Ecto neural progenitor cell (in vitro differentiated cells): ENCODE measurements at regions not wholly inside any gene's neighbourhood (a gene's known extent, or its start where the extent isn't known, plus 50 kb on each side); places are given as distances from the start of the nearest gene placed in this dataset.
"Not testable (repeated sequence)": the region's sequence is repeated elsewhere in the genome, so short reads cannot be mapped to it uniquely, and the experiment has no call there.

ENCODE experiments used
- DNase-seq: peaks from one replicate; pipeline ENCODE4 v3.0.0-alpha.2; 2018; ENCODE audit warnings: low spot score

- no peak for DNase-seq
Measured at GRCh38 chr18:67864677-67865340, 348.3 kb upstream of the DSEL start.

- no peak for DNase-seq
Measured at GRCh38 chr18:67862069-67862468, 345.5 kb upstream of the DSEL start.

GRCh38 chr18:67854340-67854739 lies 337.8 kb upstream of the DSEL start:
- DNase-seq: no peak

DNA sequence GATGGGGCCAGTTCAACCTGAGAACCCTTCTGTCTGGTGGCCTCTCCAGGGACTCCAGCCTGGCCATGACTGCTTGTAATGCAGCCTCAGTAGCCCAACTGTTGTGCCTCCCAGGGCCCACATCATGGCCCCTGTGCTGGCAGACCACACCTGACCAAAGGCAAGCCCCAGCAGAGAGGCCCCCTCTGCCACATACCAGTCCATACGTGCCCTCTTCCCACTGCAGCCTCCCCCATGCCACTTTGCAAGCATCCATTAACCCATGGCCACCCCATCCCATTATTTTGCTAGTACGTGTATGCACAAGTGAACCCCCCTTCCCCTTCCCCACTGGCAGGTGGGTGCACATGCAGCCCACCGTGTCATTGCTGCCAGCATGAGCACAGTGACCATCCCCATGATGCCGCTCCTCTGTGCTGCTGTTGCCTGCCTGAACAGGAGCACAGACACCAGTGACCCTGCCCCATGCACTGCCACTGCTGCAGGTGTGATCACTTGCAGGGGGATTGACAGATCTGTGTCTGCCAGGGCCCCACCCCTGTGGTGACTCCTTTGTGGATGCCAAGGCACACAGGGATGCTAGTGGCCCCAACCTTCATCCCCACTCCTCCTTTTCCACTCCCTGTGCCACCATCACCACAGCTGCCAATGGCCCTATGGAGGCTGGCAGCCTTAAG lies 330.0 kb upstream of the DSEL start:
- DNase-seq: no peak

- no peak for DNase-seq
Measured at GRCh38 chr18:67845035-67845434, 328.5 kb upstream of the DSEL start.

DNA sequence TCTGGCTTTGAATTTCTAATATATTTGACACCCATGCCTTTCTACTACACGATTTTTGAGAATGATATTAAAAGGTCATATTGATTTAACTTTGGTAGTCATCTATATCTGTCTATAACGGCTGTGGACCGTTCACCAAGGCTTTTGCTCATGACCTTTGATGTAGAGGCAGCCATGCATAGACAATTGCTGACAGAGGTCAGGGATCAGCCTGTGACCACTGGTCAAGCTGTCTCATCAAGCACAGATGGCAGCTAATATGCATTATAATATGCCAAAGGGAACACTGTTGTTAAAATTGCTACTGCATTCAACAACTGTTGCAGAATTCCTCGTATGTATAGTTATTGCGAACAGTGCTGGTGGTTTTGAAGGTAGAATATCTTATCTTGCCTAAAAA lies 323.9 kb upstream of the DSEL start:
- no peak for DNase-seq

- no peak for DNase-seq
Measured at GRCh38 chr18:67818432-67818831, 301.9 kb upstream of the DSEL start.

DNA sequence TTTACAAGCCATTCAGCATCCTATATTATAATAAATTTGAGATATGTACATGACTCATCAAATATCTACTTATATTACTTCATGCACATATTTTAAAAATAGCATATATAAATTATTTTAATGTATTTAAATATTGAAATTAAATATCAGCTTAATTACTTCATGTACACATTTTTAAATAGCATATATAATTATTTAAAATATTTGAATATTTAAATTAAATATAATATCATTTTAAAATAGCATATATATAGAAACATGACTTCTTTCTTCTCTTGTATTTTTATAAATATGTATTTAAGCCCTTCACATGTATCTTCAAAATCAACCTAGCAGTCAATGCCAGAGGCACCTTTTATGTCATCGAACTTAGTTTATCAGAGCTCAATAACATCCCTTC lies 298.8 kb upstream of the DSEL start:
- no peak for DNase-seq

DNA sequence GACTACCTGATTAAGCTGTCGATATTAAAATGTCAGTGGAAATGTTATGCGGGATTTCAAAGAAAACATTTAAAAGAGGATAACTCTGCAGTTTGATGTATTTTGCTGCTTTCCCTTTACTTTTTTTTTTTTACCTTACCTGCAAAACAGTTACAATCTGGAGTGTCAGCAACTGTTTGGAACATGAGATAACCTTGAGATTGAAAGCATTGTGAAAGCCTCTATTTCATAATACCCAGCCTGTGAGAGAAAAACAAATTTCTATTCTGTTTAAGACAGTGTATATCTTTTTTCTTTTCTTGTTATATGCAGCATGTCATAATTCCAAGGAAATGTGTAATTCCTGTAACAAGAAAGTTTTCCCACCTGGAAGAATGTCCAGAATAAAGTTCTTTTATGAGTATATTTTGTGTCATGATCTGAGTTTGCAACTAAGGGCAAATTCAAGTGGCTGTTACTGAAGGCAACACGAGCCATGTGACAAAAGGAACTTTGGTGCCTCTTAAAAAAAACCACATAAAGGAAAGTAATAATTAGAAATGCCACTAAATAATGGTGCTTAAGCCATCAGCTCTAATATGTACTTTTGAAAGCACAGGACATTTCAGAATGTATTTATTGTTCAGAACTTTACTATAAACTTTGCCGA lies 297.0 kb upstream of the DSEL start:
- DNase-seq: no peak

- no peak for DNase-seq
Measured at GRCh38 chr18:67805261-67805660, 288.7 kb upstream of the DSEL start.

- DNase-seq: no peak
Measured at GRCh38 chr18:67794521-67794920, 278.0 kb upstream of the DSEL start.

- DNase-seq: no peak
Measured at GRCh38 chr18:67790527-67790926, 274.0 kb upstream of the DSEL start.

DNA sequence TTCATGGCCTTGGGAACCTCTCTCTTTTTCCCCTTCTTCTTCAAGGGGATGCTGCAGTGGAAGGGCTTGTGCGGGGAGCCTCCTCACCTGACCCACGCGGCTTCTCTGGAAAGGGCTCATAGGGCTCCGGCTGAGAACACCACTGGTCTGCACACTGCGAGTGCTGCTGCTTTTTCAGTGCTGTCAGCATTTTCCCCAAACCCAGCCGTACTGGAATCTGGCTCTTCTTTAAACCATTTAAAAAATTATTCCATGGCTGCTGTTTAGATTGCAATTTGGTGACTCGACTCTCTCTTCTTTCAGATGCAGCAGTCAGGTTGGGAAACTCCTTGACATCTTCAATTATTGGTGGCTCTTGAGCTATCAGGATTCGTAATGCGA lies 272.6 kb upstream of the DSEL start:
- DNase-seq: no peak

- DNase-seq: no peak
Measured at GRCh38 chr18:67788310-67789164, 272.0 kb upstream of the DSEL start.

GRCh38 chr18:67783196-67783946 lies 266.9 kb upstream of the DSEL start:
- no peak for DNase-seq

DNA sequence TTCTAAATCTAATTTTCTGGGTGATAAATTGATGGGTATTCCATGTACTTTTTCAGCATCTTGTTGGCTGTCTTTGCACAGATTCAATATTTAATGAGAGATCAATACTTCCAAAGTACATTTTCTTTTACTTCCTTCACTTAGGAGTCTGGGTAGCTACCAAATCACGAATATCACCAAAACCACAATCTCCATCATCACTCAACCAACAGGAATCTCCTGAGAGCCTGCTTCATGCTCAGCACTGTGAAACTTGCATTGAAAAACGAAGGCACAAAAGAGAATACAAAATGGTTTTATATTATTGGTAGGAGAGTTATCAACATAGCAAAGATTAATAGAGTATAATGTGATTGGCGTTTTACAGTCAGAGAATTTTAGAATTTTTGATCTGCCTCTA lies 261.5 kb upstream of the DSEL start:
- no peak for DNase-seq

GRCh38 chr18:67776929-67777328 lies 260.4 kb upstream of the DSEL start:
- DNase-seq: no peak

- DNase-seq: no peak
Measured at GRCh38 chr18:67771271-67771670, 254.8 kb upstream of the DSEL start.

- DNase-seq: no peak
Measured at GRCh38 chr18:67770520-67770919, 254.0 kb upstream of the DSEL start.

GRCh38 chr18:67766930-67767329 lies 250.4 kb upstream of the DSEL start:
- no peak for DNase-seq

GRCh38 chr18:67752211-67752610 lies 235.7 kb upstream of the DSEL start:
- DNase-seq: not testable (repeated sequence)

GRCh38 chr18:67742954-67743353 lies 226.4 kb upstream of the DSEL start:
- no peak for DNase-seq
